ENCODE measurements at regions not wholly inside any gene's neighbourhood (a gene's known extent, or its start where the extent isn't known, plus 50 kb on each side); places are given as distances from the start of the nearest gene placed in this dataset.
"Not testable (repeated sequence)": the region's sequence is repeated elsewhere in the genome, so short reads cannot be mapped to it uniquely, and the experiment has no call there.

- DNase-seq = no peak
Observed at GRCh38 chr14:50020799-50021198, 95.6 kb downstream of the VCPKMT start.

GRCh38 chr14:50021261-50022031 is 94.9 kb downstream of the VCPKMT start:
- DNase-seq = peak; percentile 43

- DNase-seq = no peak
Observed at GRCh38 chr14:50022661-50023060, 93.7 kb downstream of the VCPKMT start.

GRCh38 chr14:50023671-50024490 is 92.5 kb downstream of the VCPKMT start:
- DNase-seq = no peak

- DNase-seq = no peak
Observed at GRCh38 chr14:50025073-50025472, 91.3 kb downstream of the VCPKMT start.

- DNase-seq = no peak
Observed at GRCh38 chr14:50025776-50026175, 90.6 kb downstream of the VCPKMT start.

- no peak for DNase-seq
Observed at GRCh38 chr14:50026396-50026795, 90.0 kb downstream of the VCPKMT start.

- DNase-seq = no peak
Observed at GRCh38 chr14:50027816-50028215, 88.6 kb downstream of the VCPKMT start.

- no peak for DNase-seq
Observed at GRCh38 chr14:50028458-50028857, 87.9 kb downstream of the VCPKMT start.

- no peak for DNase-seq
Observed at GRCh38 chr14:50030036-50030435, 86.3 kb downstream of the VCPKMT start.

- not testable (repeated sequence) for DNase-seq
Observed at GRCh38 chr14:50030911-50031310, 85.5 kb downstream of the VCPKMT start.

- no peak for DNase-seq
Observed at GRCh38 chr14:50031602-50032313, 84.6 kb downstream of the VCPKMT start.

GRCh38 chr14:50032462-50033167 is 83.8 kb downstream of the VCPKMT start:
- DNase-seq = not testable (repeated sequence)

- no peak for DNase-seq
Observed at GRCh38 chr14:50035214-50035613, 81.2 kb downstream of the VCPKMT start.

- no peak for DNase-seq
Observed at GRCh38 chr14:50036211-50036610, 80.2 kb downstream of the VCPKMT start.

GRCh38 chr14:50036637-50037036 is 79.7 kb downstream of the VCPKMT start:
- no peak for DNase-seq

- DNase-seq = no peak
Observed at GRCh38 chr14:50037240-50037639, 79.1 kb downstream of the VCPKMT start.

GRCh38 chr14:50037852-50038251 is 78.5 kb downstream of the VCPKMT start:
- no peak for DNase-seq

- DNase-seq = peak; percentile 61
Observed at GRCh38 chr14:50038398-50039119, 77.8 kb downstream of the VCPKMT start.

- DNase-seq = no peak
Observed at GRCh38 chr14:50039120-50039517, 77.3 kb downstream of the VCPKMT start.

GRCh38 chr14:50039734-50040400 is 76.5 kb downstream of the VCPKMT start:
- peak; percentile 34 for DNase-seq

- peak; percentile 74 for DNase-seq
Observed at GRCh38 chr14:50040401-50040775, 76.0 kb downstream of the VCPKMT start.
